HG03095 (cell line): ENCODE measurements at regions not wholly inside any gene's neighbourhood (a gene's known extent, or its start where the extent isn't known, plus 50 kb on each side); places are given as distances from the start of the nearest gene placed in this dataset.

Experiments used
- ATAC-seq: cut with Tn5 transposase; IDR thresholded peaks from one replicate; pipeline ENCODE4 v1.9.1; 2021; ENCODE audit warnings: moderate library complexity; ENCODE audit not compliant: unreplicated experiment

GRCh38 chr13:77480066-77480465, 55.4 kb upstream of the SCEL start:
- no peak for ATAC-seq

- ATAC-seq, result no peak
These were observed 56.2 kb upstream of the SCEL start for GRCh38 chr13:77479326-77479725.

GRCh38 chr13:77477299-77477848, 58.1 kb upstream of the SCEL start:
- ATAC-seq, result no peak

- no peak for ATAC-seq
These were observed 59.0 kb upstream of the SCEL start for GRCh38 chr13:77476456-77476855.

GRCh38 chr13:77475345-77476084, 60.0 kb upstream of the SCEL start:
- ATAC-seq, result no peak

- ATAC-seq, result no peak
These were observed 64.5 kb upstream of the SCEL start for GRCh38 chr13:77470986-77471385.

GRCh38 chr13:77466753-77467422, 68.6 kb upstream of the SCEL start:
- ATAC-seq, result no peak

GRCh38 chr13:77465603-77466195, 69.8 kb upstream of the SCEL start:
- no peak for ATAC-seq

GRCh38 chr13:77460195-77460594, 75.3 kb upstream of the SCEL start:
- ATAC-seq, result peak; percentile 79

- no peak for ATAC-seq
These were observed 75.9 kb upstream of the SCEL start for GRCh38 chr13:77459592-77459991.

GRCh38 chr13:77458736-77459135, 76.8 kb upstream of the SCEL start:
- no peak for ATAC-seq

- no peak for ATAC-seq
These were observed 77.5 kb upstream of the SCEL start for GRCh38 chr13:77457966-77458365.

- ATAC-seq, result no peak
These were observed 79.2 kb upstream of the SCEL start for GRCh38 chr13:77456271-77456670.

GRCh38 chr13:77449265-77449664, 86.2 kb upstream of the SCEL start:
- ATAC-seq, result no peak

- ATAC-seq, result no peak
These were observed 86.8 kb upstream of the SCEL start for GRCh38 chr13:77448689-77449088.

GRCh38 chr13:77443511-77443910, 92.0 kb upstream of the SCEL start:
- no peak for ATAC-seq

GRCh38 chr13:77437267-77437666, 98.2 kb upstream of the SCEL start:
- no peak for ATAC-seq

- no peak for ATAC-seq
These were observed 101.2 kb upstream of the SCEL start for GRCh38 chr13:77434289-77434688.

GRCh38 chr13:77431449-77431848, 104.1 kb upstream of the SCEL start:
- ATAC-seq, result no peak

GRCh38 chr13:77430377-77430951, 103.6 kb upstream of the MYCBP2 start:
- ATAC-seq, result peak; percentile 36

GRCh38 chr13:77429320-77430142, 102.6 kb upstream of the MYCBP2 start:
- peak; percentile 82 for ATAC-seq
